ENCODE measurements at regions not wholly inside any gene's neighbourhood (a gene's known extent, or its start where the extent isn't known, plus 50 kb on each side); places are given as distances from the start of the nearest gene placed in this dataset.
"Not testable (repeated sequence)": the region's sequence is repeated elsewhere in the genome, so short reads cannot be mapped to it uniquely, and the experiment has no call there.

DNA sequence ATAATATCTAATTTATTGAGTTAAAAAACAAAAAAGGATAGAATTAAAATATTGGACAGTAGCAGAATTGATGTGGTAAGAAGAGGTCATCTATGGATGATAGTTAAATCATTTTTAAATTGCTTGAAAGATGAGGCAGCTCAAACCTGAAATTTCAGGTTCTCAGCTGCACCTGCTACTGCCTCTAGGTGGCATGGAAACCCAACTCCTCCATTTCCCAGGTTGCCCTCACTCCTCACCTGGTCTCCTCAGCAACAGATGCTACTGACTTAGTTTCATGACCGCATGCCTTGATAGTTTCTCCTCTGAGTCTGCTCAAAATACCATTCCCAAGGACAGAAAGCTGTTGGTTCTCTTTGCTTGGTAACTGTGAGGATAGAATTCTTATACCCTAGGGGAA, 148.1 kb downstream of the ABHD5 start:
- no peak for DNase-seq

DNA sequence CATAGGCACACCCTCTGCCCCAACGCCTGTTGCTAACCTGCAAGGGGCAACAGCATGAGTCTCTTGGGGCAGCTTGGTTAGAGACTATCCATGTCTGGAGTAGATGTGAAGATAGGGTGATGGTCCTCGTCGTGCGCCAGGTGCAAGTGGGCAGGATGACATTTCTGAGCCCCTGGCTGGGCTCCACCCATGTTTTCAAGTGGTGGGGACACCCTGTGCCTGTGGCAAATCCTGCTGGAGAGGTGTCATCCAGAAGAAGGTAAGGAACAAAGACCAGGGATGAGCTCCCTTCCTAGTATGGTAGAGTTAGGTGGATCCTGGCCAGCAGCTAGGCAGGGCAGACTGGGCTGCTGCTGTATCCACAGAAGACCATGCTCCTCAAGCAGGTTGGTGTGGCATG, 152.6 kb downstream of the ABHD5 start:
- no peak for DNase-seq

DNA sequence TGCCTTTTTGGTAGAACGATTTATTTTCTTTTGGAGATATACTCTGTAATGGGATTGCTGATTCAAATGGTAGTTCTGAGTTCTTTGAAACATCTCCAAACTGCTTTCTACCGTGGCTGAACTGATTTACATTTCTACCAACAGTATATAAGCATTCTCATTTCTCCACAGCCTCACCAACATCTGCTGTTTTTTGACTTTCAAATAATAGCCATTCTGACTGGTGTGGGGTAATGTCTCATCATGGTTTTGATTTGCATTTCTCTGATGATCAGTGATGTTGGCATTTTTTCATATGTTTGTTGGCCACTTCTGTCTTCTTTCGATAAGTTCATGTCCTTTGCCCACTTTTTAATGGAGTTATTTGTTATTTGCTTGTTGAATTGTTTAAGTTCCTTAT, 154.0 kb downstream of the ABHD5 start:
- no peak for DNase-seq

DNA sequence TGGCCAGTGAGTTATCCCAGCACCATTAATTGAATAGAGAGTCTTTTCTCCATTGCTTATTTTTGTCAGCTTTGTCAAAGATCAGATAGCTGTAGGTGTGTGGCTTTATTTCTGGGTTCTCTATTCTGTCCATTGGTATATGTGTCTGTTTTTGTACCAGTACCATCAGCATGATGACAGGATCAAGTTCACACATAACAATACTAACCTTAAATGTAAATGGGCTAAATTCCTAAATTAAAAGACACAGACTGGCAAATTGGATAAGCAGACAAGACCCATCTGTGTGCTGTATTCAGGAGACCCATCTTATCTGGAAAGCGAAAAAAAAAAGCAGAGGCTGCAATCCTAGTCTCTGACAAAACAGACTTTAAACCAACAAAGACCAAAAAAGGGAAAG, 154.8 kb downstream of the ABHD5 start:
- DNase-seq, result not testable (repeated sequence)

DNA sequence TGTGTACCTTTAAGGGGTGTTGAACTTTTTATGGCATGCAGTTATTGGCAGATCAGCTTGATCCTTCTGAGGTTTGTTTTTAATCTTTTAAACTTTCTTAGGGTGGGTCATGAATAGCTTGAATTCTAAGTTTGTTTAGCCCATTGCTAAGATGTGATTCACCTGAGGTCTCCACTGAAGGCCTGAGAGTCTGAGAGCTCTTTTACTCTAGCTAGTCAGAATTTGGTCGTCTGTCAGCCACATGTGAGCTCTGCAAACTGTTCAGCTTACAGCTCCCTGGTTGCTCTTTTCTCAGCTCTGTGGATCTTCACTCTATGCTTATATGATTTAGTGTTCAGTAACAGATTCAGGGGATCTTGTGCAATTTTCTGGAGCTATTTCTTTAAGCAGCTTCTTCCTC, 161.3 kb downstream of the ABHD5 start:
- DNase-seq, result no peak

DNA sequence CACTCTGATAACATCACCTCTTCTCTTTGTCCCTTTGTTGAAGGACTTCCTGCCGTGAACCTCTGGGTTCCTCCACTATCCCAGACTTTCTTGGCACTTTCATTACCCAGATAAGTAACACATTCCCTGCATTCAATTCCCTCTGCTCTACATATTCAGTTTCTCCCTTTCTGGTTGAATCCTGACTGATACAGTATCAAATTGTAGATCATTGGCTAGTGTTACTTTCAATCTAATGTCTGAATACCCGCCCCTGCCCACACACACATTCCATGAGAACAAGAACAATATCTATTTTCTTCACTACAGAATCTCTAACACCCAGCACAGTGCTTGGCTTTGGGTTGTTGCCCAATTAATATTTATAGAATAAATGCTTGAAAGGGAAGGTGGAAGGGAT, 163.5 kb downstream of the ABHD5 start:
- DNase-seq, result no peak

DNA sequence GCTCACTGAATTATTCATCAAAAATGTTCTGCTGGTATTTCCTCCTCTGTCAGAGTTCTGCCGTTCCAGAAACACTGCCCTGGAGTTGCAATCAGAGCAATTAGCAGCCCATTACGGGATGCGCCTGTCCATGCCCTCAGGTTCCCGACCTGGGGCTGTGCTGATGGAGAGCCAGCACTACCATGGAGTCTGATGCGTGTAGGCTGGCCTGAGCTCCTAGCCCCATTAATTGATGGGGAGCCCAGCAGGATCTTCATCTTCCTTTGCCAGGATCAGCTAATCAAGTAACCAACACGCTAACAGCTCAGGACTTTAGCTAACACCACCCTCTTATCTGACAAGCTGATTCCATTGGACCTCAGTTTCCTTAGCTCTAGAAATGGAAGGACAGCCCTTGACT, 164.2 kb downstream of the ABHD5 start:
- DNase-seq, result no peak

DNA sequence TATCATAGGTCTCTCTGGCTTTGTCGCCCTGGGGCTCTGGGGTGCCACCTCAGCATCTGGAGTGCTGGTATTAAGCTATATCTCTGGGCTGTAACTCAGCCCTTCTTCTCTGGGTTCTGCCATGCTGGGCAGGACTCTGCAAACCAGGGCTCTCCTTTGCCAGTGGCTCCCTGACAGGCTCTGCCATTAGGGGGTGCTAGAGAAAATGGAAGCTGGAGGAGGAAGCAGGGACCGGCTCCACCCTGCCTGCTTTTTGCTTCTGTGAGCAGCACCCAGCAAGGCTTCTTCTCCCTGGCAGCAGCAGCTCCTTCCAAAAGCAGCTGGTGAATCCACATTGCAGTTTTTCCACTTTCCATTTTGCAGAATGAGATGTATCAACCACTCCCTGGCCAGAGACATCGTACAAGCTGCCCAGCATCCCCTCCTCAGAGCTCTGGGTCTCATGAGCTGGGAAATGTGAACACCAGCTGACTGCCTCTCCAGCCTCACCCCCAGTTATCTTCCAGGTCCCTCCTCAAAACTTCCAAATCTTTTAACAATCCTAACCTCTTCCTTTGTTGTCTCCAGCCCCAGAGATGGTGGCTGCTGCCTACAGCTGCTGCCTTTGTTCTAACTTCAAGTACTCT, 165.0 kb downstream of the ABHD5 start:
- DNase-seq, result peak; percentile 16 to 21

DNA sequence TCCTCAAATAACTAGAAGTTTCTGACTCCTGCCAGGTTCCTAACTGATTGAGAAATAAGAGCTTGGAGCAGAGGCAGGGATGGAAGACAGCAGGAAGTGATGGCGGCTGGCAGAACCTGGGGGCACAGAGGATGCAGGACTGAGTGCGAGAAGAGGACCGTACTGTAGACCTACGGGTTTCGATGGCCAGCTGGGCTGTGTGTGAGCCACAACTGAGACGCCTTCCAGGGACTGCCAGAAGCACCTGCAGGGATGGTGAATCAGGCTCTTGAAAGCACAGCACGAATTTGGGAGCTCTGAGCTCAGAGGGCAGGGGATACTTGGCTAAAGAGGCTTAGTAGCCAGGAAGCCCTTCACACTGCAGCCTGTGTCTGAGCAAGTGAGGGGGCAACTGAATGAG, 165.6 kb downstream of the ABHD5 start:
- DNase-seq, result no peak

DNA sequence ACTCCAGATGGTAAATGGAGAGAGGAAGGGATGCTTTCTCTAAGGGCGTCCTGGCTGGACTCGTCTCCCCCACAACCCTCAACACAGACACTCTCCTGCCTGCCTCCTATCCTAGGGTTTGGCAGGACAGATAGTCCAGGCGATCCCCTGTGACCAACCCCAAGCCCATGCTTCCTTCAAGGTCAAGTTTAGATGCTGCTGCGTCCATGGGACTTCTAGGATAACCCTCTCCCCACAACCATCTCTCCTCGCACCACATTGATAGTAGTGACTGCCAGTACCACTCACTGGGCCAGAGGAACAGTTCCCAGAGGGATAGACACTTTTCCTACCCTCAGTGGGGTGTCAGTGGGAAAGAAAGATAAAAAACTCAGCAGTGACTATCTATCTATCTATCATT, 166.0 kb downstream of the ABHD5 start:
- no peak for DNase-seq

DNA sequence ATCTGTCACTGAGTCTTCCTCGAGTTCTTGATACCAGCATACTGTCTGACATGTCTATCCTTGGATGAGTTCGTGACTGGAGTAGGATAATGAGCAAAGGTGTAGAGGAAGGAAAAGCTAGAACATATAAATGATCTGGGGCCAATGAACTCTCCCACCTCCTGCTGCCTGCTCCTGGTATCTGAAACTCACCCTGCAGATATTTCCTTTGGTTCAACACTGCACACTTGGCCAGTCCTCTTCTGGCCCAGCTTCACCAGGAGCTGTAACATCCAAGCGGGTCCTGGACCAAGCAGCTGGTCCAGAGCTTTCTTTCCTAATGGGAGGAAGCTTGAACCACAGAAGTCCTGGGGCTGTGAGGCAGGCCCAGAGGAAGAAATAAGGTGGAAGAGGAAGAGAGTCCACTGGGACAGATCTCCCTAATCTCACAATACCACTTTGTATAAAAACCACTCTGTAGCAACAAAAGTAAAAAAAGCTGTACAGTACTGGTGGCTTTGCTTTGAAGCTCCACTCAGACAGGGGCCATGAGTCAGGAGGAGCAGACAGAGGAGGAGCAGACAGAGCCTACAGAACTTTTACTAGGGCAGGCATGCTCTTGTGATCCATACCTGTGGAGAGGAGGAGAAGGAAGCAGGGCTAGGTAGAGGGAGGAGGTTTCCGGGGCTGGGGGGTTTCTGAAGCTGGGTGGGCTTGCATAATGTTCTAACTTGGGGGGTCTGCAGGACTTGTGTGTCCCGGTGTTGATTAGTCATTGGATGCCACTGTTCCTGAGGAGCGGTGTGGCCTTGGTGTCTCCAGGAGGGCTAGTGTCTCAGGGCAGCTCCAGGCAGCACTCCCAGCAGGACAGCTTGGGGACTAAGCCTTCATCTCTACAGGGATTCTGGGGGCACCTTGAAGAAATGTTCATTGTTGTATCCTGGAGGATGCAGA, 166.9 kb downstream of the ABHD5 start:
- DNase-seq, result no peak

DNA sequence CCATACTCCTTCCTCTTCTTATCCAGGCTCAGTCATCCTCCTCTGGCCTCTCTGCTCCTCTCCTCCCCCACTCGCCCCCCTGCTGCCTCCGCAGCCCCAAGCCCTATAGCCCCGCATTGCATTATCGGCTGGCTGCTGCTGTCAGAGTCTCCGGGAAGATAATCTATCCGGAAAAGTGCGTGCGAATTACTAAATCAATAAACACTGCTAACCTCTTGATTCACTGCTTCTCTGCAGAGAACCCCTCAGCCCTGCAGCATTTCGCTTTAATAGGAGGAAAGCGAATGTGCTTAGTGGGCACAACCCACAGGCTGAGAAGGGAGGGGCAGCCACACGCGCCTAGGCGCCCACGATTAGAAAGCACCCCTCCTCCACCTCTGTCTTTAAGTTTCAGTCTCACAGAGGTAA, 167.6 kb downstream of the ABHD5 start:
- DNase-seq, result no peak

DNA sequence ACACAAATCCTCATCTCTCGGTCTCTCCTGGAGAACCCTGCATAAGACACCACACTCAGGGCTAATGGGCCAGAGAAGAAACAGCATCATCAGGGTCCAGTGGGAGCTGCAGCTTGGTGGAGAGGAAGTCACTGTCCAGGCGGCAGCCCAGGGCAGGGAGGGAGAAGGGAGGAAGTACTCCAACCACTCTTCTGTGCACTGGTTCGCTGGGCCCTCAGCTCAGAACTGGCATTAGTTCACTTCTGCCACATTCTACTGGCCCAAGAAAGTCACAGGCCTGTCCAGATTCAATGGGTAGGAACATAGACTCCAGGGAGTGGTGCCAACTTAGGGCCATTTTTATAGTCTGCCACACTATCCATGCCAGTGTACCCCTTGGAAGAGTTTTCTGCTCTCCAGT, 169.0 kb downstream of the ABHD5 start:
- no peak for DNase-seq

DNA sequence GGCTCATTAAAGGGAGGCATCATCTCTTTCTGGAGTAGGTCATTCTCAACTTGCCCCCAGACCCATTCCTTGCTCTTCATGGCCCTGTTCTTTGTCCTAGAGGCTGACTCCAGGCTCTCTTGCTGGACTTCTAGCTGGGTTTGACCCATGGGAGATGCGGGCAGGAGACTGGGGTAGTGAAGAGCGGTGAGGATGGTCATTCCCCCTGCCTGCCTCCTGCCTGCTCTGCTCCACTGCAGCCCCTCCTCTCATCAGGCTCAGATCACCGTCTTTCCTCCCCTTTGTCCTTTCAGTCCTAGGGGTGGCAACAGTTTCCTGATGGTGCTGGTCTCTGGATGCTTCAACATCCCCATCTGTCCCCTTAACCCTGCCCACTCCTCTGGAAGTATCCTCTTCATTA, 170.9 kb downstream of the ABHD5 start:
- no peak for DNase-seq

DNA sequence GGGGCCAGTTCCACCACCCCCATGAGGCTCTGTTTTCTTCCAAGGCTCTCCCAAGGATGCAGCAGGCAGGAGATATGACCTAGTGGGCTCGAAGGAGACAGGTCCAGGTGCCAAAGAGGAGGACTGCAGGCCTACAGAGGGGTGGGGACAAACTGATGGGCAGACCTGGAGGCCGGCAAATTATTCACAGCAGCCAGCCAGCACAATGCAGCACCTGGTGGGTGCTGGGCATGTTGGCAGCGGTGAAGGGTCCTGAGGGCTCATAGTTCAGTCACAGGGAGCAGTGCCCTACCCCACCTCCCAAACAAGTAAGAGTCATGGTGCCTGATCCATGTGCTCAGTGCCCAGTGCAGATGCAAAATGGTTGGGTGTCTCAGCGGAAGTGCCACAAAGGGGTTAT, 171.7 kb downstream of the ABHD5 start:
- no peak for DNase-seq

DNA sequence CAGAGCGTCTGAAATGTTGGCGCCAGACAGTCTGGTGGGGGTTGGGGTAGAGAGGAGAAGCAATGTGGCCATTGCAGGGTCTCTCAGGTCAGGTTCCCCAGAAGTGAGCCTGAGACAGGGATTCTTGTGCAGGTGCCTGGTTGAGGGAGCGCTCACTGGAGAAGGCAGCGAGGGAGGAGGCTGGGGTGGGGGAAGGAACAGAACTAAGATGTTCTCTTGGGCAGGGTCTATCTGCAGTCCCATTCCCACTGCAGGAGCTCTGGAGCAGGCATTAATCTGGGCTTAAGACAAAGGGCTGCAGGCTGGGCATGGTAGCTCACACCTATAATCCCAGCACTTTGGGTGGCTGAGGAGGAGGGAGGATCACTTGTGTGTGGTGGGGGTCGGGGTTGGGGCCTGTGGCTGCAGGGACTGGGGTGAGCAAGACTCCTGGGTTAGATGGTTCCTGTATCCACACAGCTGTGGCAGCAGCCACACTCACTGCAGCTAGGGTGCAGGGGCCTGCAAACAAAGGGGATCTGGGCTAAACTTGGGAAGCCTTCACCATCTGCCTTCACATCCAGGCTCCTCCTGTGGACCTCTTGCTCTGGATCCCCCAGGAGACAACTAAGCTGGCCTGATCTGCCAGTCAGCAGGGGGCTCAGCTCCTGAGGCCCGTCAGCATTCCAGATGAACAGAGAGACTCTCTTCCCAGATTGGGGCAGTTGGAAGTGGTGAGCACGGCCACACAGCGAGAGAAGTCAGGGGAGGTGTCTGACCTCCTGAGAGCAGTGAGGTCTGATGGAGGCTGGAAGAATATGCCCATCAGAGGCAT, 172.5 kb downstream of the ABHD5 start:
- no peak for DNase-seq

DNA sequence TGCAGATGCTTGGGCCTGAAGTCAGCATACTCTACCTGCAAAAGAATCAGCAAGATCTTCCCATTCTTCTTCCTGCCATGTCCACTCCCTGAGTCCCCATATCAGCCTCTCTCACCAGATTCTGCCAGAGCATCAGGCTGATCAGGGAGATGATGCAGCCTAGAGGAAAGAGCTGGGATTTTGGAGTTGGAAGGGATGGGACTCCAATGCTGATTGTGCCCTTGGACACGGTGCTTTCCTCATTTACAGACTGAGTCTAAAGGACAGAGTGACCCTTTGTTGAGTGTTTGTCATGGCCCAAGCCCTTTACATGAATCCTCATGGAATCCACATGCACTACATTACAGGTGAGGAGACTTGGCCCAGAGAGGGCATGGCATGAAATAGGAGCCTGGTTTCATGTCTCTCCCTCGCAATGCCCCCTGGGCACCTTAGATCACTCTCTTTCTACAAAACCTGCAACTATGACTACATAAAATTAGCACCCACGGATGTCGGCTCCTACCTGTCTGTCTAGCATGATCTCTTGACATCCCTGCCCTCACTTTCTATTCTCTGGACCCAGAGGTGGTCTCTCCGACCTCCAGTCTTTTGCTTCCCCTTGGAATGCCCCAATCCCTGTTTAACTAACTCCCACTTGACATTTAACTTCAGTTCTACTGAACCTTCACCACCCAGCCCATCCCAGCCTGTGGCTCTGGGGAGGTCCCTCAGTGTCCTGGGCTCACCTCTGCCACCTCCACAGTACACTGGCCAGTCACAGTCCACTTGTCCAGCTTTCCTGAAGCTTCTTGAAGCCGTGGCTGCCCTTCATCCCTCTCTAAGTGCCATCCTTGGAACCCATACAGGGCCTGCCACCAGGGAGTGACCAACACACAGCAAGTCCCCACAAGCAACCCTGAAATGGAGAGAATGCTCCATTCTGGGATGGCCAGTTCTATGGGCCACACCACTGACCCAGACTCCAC, 173.5 kb downstream of the ABHD5 start:
- no peak for DNase-seq

DNA sequence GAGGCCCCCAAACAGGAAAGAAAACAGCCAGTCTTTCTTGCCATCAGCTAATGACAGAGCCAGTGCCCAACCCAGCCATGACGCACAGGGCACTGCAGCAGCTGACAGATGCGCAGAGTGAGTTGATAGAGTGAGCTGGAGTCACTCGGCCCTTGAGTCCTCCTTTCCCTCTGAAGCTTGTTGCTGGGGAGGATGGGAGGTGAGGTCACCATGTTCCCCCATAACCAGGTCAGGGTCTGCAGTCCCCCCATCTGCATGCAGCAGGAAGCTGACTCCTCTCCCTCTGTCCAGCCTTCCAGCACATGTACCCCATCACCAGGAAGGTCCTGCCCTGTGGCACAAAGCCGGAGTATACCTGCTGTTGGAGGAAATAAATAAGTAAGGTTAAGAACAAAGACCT, 174.6 kb downstream of the ABHD5 start:
- no peak for DNase-seq

DNA sequence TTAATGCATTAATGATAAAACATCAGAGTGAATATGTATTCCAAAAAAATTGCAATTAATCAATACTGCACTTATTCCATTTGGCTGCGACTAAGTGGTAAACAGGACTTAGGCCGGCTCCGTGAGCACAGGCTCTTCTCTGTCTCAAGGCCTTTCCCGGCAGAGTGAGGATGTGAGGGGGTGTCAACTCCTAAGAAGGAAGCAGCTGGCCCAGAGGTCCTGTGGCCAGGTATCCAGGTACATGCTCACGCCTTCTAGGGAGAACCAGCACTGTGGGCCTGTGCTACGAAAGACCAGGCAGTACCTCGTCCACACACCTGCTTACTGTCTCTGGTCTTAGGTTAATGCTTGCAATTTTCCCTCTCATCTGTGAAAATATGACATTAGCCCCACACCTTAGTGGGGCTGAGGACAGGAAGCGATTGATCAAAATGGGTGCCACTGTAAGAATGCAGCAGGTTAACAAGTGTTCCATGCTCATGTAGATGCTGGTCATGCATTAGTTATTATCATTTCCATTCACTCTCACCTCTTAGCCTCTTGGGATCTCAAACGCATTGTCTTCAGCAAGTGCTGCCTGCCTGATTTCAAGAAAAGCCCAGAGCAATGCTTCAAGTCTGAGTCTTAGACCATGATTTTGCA, 175.3 kb downstream of the ABHD5 start:
- no peak for DNase-seq

DNA sequence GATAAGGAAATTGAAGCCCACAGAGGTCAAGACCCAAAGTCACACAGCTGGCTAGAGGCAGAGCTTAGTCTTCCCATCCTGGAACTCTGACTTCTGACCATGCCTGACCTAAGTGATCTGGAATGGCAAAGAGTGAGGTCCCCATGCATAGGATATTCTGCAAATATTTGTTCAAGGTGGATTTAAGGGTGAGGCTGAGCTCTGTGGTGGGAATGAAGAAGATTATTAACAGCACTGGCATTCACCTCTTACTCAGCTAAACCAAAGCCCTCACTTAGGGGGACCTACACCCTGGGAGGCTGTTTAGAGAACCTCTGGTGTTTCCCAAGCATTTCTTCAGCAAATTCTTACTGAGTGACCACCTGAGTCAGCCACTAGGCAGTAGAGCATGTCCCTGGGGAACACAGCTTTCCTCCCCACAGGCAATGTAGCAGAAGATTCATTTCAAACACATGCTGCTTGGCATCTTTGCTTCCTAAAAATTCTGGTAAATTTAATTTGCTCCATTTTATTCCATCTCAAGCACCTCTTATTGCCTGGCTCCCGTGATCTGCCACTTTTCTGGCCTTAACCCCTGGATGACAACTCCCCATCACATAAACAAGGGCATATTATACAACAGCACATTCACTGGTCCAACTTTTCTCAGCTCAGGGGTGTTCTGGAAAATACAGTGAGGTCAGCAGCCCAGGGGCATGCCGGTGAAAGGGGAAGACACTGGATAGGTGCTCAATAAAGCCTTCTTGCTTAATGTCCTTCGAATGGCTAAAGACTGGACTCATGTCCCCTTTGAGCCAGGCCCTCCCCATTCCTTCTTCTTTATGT, 176.0 kb downstream of the ABHD5 start:
- no peak for DNase-seq
